NCI-H1048 (cell line): ENCODE measurements at regions not wholly inside any gene's neighbourhood (a gene's known extent, or its start where the extent isn't known, plus 50 kb on each side); places are given as distances from the start of the nearest gene placed in this dataset.
"Not testable (repeated sequence)": the region's sequence is repeated elsewhere in the genome, so short reads cannot be mapped to it uniquely, and the experiment has no call there.

Experiments used
- DNase-seq: peaks from one replicate; lab custom pipeline; 2025; lab: John Stamatoyannopoulos, UW

DNA sequence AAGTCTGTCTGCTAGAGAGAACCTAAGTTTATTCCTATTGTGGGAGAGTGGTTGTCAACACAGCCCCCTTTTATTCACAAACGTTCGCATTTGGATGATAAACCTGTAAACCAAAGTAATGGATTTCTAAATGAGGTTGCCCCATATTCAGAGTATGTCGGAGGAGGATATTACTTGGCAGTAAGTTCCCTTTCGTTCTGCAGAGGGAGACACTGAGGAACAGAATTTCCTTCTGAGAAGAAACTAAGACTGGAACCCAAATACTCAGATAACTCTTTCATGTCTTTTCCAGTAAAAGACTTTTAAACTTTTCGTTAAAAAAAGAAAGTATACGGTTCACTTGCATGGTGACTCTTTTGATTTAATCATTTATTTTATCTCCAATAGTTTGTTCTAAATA lies 754.6 kb upstream of the MMS22L start:
- DNase-seq, result no peak

DNA sequence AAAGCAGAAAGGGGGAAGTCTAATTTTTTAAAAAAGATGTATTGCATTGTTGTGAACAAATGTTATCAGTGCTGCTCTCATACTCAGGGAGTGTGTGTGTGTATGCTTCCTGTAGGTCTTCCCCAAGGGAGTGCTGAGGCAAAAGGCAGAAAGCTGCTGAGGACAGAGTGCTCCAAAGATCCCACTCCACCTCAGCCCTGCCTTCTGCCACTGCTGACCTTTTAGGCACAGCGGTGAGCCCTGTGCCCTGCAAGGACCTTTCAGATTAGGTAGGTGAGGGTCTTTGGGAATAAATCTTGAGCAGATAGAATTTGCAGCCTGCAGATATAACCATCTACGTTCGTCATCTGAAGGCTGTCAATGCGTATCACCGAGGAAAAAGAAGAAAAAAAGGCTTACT lies 756.4 kb upstream of the MMS22L start:
- DNase-seq, result no peak

DNA sequence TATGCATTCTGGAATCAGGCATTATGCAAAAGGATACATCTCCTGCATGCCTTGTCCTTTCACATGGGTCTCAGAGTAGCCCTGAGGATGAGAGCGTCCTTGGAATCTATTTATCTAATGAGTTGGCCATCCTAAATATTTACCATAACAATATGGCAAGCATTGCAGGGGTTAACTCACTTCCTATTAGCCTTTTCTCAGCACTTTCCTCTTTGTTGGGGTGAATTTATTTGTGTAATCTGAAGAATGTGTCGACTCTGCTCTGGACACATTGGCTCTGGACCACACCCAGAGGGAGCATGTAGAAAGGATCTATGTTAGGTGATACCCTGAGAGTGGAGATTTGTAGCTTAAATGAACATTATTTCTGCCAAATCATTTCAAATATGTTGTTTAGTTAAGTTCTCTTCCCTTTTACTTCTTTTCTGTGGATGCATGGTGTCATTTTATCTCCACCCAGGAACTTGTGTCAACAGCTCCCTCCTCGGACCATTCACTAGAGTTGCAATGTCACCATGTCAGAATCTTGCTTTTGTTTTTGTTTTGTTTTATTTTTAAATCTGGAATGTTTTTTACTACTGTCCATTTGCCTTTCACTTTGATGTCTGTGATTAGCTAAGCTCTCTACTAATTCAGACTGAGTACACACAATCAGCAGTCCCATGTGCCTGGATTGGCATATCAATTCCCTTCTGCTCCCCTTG lies 757.0 kb upstream of the MMS22L start:
- DNase-seq, result no peak

DNA sequence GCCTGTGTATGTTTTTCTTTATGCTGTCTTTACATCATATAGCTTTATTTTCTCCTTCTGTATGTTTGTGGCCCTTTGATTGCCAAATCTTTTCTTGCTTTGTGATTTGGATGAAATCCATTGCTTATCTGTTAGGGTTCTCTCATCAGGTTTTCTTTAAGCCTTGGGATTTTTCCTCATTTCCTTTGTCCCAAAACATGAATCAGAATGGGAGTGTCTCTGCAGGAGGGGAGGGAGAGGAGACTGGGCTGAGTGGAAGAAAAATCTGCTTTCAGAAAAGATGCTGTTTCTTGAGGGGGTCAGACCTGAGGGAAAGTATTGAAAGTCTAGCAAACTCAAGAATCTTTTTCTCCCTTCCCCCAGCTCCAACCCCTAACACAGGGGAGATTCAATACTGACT lies 758.0 kb upstream of the MMS22L start:
- no peak for DNase-seq

DNA sequence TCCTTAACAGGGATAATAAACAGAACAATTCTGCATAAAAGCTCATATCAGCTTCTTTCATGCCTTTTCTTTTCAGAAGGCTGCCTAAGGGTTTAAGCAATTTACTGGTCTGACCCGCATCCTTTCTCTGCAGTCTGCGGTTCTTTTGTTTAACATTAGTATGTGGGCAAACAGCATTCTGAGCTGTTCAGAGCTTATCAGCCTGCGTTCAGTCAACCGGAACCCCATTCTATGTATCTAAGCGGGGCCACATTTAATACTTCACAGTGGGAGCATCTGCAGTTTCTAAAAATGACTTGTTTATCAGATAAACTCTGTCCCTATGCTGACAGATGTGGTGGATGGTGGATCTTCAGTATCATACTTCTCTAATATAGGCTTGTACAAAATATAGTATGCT lies 758.9 kb upstream of the MMS22L start:
- DNase-seq, result no peak

DNA sequence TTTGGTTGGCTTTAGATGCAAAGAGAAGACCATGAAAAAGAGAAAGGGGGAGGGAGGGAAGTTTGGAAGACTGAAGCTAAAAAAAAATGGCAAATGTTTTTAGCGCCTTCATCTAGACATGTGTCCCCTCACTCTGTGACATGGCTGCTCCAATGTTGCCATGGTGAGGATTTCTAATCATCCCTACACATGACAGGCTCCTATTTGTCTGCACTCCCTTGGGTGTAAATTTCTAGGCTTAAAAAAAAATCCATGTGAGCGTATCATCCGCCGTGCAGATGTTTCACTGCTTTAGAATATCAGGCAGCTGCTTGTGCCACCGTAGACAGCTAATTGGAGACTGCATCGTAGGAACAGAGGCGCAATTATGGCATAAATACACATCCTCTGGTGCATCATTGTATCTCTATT lies 761.1 kb upstream of the MMS22L start:
- no peak for DNase-seq

DNA sequence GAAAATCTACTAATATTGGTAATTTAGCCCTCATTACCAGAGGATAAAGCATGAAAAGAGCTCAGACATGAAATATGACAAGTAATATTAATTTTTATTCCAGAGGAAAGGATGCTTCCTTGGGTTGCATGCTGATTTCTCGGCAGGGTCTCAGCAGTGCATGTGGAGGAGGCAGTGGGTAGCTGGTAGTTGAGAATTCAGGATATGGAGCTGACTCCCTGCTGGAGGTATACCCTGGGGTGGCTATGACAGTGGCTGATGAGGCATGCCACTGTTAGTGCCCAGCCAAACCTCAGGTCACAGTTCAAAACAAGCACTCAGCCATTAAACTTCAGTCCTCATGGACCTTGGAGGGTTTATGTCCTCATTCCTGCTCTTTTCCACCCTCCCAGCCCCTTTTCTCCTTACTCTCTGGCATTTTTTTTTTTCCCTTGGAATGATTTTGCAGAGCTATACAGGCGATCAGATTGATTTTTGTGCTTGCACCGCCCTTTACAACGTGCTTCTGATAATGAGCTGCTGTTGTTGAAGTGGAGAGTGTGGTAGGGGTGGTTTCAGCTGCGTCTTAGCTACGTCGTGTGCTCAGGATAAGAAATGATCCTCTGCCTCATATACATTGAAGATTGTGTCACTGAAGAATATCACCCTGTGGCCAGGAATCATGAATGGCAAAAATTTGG lies 761.9 kb upstream of the MMS22L start:
- no peak for DNase-seq

DNA sequence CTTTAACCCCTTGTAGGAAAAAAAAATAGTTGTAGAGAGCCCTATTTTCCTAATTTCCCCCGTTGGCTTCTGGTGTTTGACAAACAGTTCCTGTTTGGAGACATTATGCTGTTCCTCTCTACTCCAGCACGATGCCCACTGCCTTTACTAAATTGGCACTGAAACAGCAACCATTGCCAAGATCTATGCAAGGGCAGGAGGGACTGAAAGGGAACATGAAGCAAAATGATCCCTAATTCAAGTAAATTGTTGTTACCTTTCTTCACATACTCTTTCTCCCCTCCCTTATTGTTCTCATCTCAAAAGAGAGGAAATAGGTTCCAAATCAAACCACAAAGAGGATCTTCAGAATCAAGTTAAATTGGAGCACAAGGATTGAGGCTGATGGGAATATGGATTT lies 764.1 kb upstream of the MMS22L start:
- no peak for DNase-seq

DNA sequence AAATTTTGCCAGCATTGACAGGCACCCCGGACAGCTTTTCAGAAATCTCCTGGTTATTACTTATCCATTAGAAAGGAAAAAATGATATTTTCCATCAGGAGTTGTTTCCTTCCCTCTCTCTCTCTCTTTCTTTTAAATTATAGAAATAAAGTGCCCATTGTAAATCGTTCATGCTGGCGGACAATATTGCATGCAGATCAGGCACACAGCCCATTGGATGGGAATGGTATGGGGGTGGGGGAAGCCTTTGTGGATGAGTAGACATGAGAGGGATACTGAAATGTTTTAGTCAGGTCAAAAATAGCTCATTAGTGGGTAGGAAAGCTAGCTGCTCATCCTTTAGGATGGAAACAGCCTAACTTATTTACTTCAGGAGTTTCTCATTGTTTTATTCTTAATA lies 764.9 kb upstream of the MMS22L start:
- no peak for DNase-seq

DNA sequence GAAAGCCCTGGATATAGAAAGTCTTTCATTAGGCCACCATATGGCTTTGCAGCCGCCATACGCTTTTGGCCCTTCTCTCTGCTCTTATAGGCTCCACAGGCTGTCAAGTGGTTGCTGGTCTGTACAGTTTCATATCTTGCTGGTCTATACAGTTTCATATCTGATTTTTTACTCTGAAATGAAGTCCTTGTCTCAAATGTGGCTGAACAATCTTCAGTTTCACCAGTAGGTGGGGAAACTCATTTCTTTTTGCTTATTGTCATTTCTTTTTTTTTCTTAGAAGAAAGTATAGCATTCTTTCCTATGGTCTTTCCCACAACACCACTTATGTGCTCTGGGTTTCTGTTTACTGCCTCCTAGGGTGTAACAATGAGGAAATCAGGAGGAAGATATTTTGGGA lies 771.4 kb upstream of the MMS22L start:
- no peak for DNase-seq

DNA sequence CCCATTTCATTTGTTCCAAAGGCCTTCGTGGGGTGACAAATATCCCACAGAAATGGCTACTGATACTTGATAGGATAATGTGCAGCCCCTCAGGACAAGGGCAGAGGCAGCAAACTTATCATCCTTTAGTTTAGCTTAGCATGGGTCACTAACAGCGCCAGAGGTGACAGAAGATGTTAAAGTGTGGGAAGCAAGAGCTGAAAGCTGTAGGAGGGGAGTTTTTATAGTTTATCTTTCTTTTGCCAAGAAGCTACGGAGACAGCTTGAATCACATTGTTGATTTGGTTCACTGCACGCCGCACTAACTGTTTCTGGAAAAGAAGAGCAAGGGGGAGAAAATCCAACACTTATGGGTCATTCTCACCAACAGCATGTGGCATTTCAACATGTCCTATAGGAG lies 773.9 kb upstream of the MMS22L start:
- DNase-seq, result no peak

DNA sequence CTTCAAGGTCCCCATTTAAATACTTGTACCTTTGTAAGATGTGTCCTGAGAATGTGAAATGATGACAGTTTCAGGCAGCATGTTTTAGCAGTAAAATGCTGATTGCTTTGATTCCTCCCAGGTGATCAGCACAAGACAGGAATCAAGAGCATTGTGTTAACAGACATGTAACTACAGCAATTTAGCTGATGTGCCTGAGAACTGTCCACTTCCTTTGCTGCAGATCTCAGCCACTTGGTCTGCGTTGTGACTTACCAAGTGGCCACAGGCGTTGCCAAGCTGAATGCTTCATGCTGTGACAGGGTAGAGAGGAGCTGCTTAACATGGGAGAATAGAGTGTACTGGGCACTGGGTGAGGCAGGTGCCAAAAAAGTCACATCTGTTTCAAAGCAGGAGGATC lies 767.0 kb upstream of the POU3F2 start:
- no peak for DNase-seq

DNA sequence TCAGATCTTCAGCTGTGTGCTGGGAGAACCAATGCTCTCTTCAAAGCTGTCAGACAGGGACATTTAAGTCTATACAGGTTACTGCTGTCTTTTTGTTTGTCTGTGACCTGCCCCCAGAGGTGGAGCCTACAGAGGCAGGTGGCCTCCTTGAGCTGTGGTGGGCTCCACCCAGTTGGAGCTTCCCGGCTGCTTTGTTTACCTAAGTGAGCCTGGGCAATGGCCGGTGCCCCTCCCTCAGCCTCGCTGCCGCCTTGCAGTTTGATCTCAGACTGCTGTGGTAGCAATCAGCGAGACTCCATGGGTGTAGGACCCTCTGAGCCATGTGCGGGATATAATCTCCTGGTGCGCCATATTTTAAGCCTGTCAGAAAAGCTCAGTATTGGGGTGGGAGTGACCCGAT lies 745.8 kb upstream of the POU3F2 start:
- DNase-seq, result not testable (repeated sequence)

DNA sequence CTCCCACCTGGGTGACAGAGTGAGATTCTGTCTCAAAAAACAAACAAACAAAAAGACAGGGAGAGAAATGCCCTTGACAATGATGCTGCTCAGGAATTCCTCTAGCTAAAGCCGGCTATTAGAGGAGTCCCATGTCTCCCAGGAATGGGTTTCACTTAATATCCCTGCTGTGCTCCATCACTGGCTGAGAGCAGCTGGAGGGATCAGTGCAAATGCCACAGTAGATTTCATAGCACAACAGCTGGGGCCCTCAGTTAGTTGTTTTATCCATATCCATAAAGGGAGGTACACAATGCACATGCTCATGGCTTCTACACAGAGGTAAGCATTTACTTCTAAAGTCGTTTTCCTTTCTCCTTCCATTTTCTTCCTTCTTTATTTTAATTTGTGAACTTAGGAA lies 742.0 kb upstream of the POU3F2 start:
- DNase-seq, result no peak

DNA sequence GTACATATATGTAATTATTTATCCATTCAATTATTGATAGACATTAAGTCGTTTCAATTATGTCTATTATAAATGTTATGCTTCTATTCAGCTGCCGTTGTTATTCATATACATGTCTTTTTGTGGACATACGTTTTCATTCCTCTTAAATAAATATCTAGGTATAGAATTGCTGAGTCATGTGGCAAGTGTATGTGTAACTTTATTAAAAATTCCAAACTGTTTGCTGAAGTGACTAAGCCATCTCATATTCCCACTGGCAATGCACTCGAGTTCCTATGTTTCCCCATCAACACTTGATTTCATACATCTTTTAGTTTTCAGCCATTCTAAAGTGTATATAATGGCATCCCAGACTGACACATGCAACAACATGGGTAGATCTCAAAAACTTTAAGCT lies 739.7 kb upstream of the POU3F2 start:
- DNase-seq, result no peak

DNA sequence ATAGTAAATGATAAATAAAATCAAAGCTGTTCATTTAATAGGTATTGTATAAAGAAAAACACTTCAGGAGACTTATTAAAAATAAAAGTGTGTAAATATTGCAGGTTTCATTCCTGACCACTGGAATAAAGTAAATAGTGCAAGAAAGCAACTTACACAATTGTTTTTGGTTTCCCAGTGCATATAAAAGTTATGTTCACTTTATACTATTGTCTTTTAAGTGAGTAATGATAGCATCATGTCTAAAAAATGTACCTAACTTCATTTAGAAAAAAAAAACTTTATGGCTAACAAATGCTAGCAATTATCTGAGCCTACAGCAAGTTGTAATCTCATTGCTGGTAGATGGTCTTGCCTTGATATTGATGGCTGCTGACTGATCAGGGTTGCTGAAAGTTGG lies 726.6 kb upstream of the POU3F2 start:
- DNase-seq, result no peak

DNA sequence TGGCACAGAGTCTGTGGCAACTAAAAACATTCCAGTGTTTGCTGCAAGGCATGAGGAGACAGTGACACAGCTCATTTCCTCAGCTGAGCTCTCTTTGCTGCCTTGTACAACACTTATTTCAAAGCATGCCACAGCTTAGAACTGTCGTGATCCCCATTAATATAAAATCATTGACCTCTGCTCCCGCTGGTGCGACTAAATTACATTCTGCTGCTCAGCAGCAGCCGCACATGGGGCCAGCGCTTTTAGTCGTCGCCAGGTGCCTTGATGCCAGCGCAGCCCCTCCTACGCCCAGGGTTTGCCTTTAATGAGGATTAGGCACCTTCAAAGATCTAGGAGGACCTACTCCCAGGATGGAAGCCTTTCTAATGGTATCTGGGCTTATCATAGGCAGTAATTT lies 717.9 kb upstream of the POU3F2 start:
- no peak for DNase-seq

DNA sequence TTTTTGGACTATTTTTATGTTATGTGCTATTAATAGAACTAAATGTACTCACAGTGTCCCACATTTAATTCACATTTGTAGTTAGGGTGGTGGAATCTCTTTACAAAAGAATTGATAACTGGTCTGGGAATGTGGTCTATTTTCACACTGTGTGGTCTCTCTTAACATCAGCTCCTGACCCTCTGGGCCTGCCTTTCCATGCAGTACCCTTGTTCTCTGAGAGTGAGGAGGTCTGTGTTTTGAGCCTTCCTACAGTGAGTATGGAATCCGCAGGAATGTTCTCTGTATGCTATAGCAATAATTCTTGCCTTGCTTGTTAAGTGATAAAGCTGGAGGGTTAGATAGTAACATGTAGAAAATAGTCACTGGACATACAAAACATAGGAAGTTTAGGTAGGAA lies 717.3 kb upstream of the POU3F2 start:
- no peak for DNase-seq

DNA sequence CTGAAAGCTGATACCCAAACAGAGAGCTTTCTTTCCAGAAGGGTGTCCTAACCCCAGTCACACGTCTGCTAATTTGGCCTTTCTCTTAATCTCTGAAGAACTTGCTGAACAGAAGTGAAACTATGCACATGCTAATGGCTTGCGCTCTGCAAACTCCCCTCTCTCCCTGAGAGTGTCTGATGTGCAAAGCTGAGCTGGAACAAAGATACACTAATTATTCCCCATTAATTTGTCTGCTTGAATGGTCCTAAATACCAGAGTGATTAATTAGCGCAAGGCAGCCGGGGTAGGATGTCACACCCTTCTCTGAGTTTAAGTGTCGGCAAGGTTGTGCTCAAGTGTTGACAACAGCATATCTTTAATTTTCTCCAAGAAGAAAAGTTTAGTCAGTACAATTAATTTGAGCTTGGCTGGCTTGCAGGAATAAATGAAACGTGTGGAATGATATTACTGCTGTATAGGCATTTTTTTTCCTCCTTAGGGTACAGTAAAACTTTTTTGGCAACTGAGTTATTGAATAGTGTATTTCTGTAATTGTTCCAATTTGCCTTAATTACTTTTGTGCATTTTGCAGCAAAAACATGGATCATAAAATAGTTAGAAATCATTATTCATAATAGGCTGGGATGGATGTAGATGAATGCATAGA lies 715.9 kb upstream of the POU3F2 start:
- DNase-seq, result no peak

DNA sequence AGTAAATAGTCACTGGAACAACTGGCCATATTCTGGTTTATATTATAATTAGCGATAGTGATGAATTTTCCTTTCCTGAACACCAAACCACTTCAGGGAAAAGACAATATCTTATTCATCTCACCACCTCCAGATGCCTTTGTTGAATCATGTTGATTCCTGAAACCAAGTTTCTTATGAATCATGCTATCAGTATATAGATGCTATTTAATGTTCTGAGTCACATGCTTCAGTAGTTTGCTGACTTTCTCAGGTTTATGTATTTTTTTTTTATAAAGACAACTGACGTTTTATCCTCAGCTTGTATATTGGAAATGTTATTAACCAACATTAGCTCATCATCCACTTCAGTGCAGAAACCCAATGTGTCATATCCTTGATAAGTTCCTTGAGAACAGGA lies 710.2 kb upstream of the POU3F2 start:
- no peak for DNase-seq

DNA sequence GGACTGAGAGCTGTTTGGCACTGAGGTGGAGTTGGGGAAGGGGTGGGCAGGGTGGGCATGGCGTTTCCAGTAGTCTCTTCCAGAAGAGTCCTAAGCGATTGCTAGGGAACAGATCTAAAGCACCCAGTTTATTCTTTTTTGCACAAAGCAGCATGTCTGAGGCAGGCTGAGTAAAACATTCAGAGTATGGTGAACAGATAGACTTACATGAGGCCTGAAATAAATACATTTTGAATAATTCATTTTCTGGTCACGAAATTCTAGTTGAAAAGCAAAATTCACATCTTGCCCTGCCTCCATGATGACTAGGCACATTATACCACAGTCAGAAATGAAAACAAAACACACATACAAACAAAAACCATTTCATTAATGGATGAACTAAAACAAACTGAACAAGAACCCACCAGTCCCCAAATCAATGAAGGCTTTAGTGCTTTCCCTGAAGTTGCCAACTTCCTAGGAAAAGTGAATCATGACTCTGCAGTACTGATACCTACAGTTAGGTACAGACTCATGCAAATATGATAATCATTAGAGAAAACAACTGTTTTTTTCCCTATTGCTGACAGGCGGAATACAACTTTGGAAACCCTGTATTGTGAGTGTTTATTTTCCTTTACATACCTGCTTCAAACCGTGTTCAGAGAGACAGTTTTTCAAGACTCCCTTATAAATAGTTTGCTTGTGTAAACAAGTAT lies 702.9 kb upstream of the POU3F2 start:
- no peak for DNase-seq

DNA sequence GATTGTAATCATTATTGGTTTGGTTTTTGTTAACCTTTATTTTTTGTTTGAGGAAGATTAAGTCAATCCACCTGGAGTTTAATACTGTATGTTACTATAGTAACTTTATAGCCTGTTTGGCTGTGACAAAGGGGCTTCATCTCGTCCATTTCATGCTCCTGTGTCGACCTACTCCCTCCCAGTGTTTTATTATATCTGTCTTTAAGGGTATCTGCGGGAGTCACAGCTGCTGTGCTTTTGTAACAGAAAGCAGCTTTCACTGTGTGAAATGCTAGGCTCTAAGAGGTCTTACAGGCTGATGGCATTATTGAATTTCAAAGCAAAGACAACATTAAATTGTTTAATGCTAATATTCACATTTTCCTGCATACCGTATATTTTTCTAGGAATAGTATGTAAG lies 698.0 kb upstream of the POU3F2 start:
- no peak for DNase-seq

DNA sequence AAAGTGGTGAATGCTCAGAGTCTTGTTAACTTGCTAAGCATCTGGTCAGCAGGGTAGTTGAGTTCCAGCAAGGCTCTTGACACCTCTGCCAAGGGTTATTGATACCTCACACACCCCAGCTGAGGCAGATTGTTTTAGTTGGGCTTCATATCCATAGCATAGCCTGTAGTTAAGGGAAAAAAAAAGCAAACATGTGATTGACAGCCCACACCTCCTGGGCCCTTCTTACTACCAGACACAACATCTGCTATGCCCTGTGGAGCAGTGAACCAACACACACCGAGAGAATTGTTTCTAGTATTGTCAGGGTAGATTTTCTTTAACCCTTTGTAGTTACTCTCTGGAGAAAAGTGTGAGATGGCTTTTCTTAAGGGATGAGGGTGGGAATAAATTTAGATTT lies 697.0 kb upstream of the POU3F2 start:
- DNase-seq, result no peak
